AG04450 (cell line): ENCODE measurements at regions not wholly inside any gene's neighbourhood (a gene's known extent, or its start where the extent isn't known, plus 50 kb on each side); places are given as distances from the start of the nearest gene placed in this dataset.
"Not testable (repeated sequence)": the region's sequence is repeated elsewhere in the genome, so short reads cannot be mapped to it uniquely, and the experiment has no call there.

Experiments used
- CTCF ChIA-PET: fragments of 300-600, 350-600 bp; formaldehyde crosslinking; extraction: SDS; loops from one replicate; lab custom pipeline; 2022; ENCODE audit warnings: antibody characterized with exemption, inconsistent platforms; lab: Charles Lee
- POLR2A ChIA-PET: fragments of 350-600 bp; formaldehyde crosslinking; extraction: SDS; loops from one replicate; lab custom pipeline; 2021; ENCODE audit warnings: antibody characterized with exemption, inconsistent platforms; lab: Yijun Ruan, JAX
- DNase-seq: peaks from one replicate; pipeline ENCODE4 v3.0.0-alpha.2; 2011; ENCODE audit warnings: low read depth, low spot score
- H3K27ac ChIP-seq: one replicate; pipeline ENCODE4 v1.5.1; 2012; ENCODE audit warnings: low read depth, low read length, control low read depth
- H3K27me3 ChIP-seq: one replicate; pipeline ENCODE4 v1.6.0; 2012; ENCODE audit warnings: low read length; ENCODE audit not compliant: control insufficient read depth, insufficient read depth
- H3K4me3 ChIP-seq: 2 replicates; pipeline ENCODE4 v1.5.1; 2011; ENCODE audit warnings: mild to moderate bottlenecking, low read depth, low read length, control low read depth
- H3K9me3 ChIP-seq: 2 replicates; pipeline ENCODE4 v1.5.1; 2012; ENCODE audit warnings: low read length; ENCODE audit not compliant: control insufficient read depth, insufficient read depth
- CTCF ChIP-seq: IDR thresholded peaks from 2 replicates; pipeline ENCODE4 v1.5.1; 2011; ENCODE audit warnings: low read depth, low read length, control low read depth, inconsistent platforms

DNA sequence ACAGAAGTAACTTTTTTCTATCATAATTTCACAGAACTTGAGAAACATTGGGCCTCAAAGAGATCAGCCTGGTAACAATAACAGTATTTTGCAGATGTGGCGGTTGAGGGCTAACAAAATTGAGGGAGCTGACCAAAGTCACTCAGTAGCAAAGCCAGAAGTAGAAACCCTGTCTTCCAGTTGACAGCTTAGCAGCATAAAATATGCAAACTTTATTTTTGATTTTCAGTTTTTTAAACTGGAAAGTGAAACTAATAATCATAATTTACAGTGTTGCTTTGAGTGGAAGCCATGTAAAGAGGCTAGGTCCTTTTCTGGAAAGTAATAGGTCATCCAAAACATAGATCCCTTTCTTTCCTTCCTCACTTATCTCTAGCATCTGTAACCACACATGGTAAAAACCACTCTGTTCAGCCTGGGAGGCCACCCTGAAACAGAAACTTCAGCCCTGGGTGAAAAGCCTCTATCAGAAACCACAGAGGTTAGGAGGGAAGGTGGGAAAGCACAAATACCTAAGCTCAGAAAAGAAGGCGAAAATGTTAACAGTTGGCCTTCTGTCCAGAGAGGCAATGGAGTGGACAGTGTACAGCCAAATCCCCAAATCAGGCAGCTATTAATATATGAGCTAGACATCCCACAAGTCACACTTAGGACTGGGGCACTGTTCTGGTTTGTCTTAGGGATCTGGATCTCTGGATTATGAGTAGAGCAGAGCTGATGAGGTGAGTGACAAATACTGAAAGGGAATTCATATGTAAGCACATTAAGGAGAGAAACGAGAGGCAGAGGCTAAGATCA lies 61.1 kb upstream of the ARSJ start:
- no peak for TF ChIP-seq CTCF
- Histone ChIP-seq H3K27me3 (no peaks in the 10 kb centered on the region), H3K4me3 (no peak overlapping the region), H3K27ac (no peak overlapping the region), H3K9me3 (no peaks in the 10 kb centered on the region; the same call in 1 of the 2 replicates)
- DNase-seq: no peak
- POLR2A ChIA-PET: interaction anchor here (0.8 to 1.1 kb wide), 2 partner anchors 25 to 60 kb away, joined by 3 to 4 read pairs; no protein-coding TSS in a partner anchor
- CTCF ChIA-PET: no interaction called here

DNA sequence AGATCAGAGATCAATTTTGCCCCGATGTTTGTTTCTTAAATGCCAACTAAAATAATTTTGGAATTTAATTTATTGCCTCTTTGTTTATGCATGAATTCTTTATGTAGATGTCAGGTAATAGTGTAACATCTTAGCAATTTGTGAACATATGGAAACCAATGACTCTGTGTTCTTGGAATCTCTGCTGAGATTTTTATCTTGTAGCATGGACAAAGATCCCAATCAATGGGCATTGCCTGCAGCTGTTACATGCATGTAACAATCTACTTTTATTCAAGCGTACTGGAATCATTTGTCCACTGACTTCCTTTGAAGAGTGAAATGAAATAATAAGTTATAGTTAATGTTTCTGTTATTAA lies 61.6 kb upstream of the ARSJ start:
- no peaks in the 10 kb centered on the region for H3K27me3 ChIP-seq
- ChIA-PET POLR2A (interaction anchor here (0.8 to 1.1 kb wide), 2 partner anchors 26 to 61 kb away, joined by 3 to 4 read pairs; no protein-coding TSS in a partner anchor), CTCF (no interaction called here)
- DNase-seq: peak; percentile 11
- TF ChIP-seq CTCF: no peak
- no peak overlapping the region for H3K4me3 ChIP-seq
- H3K27ac ChIP-seq: no peak overlapping the region
- no peaks in the 10 kb centered on the region; the same call in 1 of the 2 replicates for H3K9me3 ChIP-seq

GRCh38 chr4:114043116-114043515 lies 63.7 kb upstream of the ARSJ start:
- TF ChIP-seq CTCF: no peak
- Histone ChIP-seq H3K27me3 (no peaks in the 10 kb centered on the region), H3K4me3 (no peak overlapping the region), H3K27ac (no peak overlapping the region), H3K9me3 (no peaks in the 10 kb centered on the region; the same call in 1 of the 2 replicates)
- no peak for DNase-seq
- ChIA-PET CTCF (no interaction called here), POLR2A (no interaction called here)

DNA sequence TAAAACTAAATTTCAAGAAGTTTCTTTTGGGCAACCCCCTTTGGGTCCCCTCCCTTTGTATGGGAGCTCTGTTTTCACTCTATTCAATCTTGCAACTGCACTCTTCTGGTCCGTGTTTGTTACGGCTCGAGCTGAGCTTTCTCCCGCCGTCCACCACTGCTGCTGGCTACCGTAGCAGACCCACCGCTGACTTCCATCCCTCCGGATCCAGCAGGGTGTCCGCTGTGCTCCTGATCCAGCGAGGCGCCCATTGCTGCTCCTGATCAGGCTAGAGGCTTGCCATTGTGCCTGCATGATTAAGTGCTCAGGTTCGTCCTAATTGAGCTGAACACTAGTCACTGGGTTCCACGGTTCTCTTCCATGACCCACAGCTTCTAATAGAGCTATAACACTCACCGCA lies 64.9 kb upstream of the ARSJ start:
- CTCF ChIA-PET, H3K4me3 ChIP-seq, H3K27ac ChIP-seq, H3K27me3 ChIP-seq, POLR2A ChIA-PET, DNase-seq, H3K9me3 ChIP-seq: not testable (repeated sequence)

GRCh38 chr4:114046331-114046730 lies 66.9 kb upstream of the ARSJ start:
- POLR2A ChIA-PET: no interaction called here
- H3K4me3 ChIP-seq: no peak overlapping the region
- no peaks in the 10 kb centered on the region; the same call in 1 of the 2 replicates for H3K9me3 ChIP-seq
- no peaks in the 10 kb centered on the region for H3K27me3 ChIP-seq
- no peak for DNase-seq
- TF ChIP-seq CTCF: no peak
- no peak overlapping the region for H3K27ac ChIP-seq
- CTCF ChIA-PET: no interaction called here

GRCh38 chr4:114048154-114048553 lies 68.7 kb upstream of the ARSJ start:
- H3K4me3 ChIP-seq, H3K9me3 ChIP-seq, POLR2A ChIA-PET, CTCF ChIA-PET, H3K27me3 ChIP-seq, H3K27ac ChIP-seq, DNase-seq: not testable (repeated sequence)
